ENCODE measurements at regions not wholly inside any gene's neighbourhood (a gene's known extent, or its start where the extent isn't known, plus 50 kb on each side); places are given as distances from the start of the nearest gene placed in this dataset.

- intact Hi-C loops (cut with DNase I), result no loop called here
- no peak for DNase-seq (ENCODE audit: low spot score)
These were observed 213.7 kb downstream of the TMEM38B start for GRCh38 chr9:105908069-105908468.

- intact Hi-C loops (cut with DNase I), result no loop called here
- no peak for DNase-seq (ENCODE audit: low spot score)
These were observed 217.0 kb downstream of the TMEM38B start for GRCh38 chr9:105911104-105911911.

GRCh38 chr9:105912157-105912862, 218.0 kb downstream of the TMEM38B start:
- no peak for DNase-seq (ENCODE audit: low spot score)
- intact Hi-C loops (cut with DNase I), result no loop called here

GRCh38 chr9:105912863-105913516, 218.6 kb downstream of the TMEM38B start:
- no peak for DNase-seq (ENCODE audit: low spot score)
- intact Hi-C loops (cut with DNase I), result no loop called here

GRCh38 chr9:105921057-105921726, 226.9 kb downstream of the TMEM38B start:
- intact Hi-C loops (cut with DNase I), result no loop called here
- DNase-seq (ENCODE audit: low spot score), result no peak

- DNase-seq (ENCODE audit: low spot score), result no peak
- intact Hi-C loops (cut with DNase I), result no loop called here
These were observed 234.1 kb downstream of the TMEM38B start for GRCh38 chr9:105928416-105928815.

GRCh38 chr9:105930011-105930627, 235.8 kb downstream of the TMEM38B start:
- intact Hi-C loops (cut with DNase I), result no loop called here
- no peak for DNase-seq (ENCODE audit: low spot score)

- DNase-seq (ENCODE audit: low spot score), result no peak
These were observed 237.9 kb downstream of the TMEM38B start for GRCh38 chr9:105932276-105932675.

GRCh38 chr9:105950448-105950847, 256.1 kb downstream of the TMEM38B start:
- intact Hi-C loops (cut with DNase I), result no loop called here
- DNase-seq (ENCODE audit: low spot score), result no peak

More at GRCh38 chr9:105932276-105932675, 237.9 kb downstream of the TMEM38B start:
- intact Hi-C loops (cut with DNase I), result no loop called here

- no peak for DNase-seq (ENCODE audit: low spot score)
- intact Hi-C loops (cut with DNase I), result no loop called here
These were observed 256.6 kb downstream of the TMEM38B start for GRCh38 chr9:105950894-105951293.

GRCh38 chr9:105954517-105954916, 260.2 kb downstream of the TMEM38B start:
- no peak for DNase-seq (ENCODE audit: low spot score)
- intact Hi-C loops (cut with DNase I), result no loop called here

- intact Hi-C loops (cut with DNase I), result no loop called here
- DNase-seq (ENCODE audit: low spot score), result no peak
These were observed 263.5 kb downstream of the TMEM38B start for GRCh38 chr9:105957830-105958229.

- DNase-seq (ENCODE audit: low spot score), result no peak
- intact Hi-C loops (cut with DNase I), result no loop called here
These were observed 264.2 kb downstream of the TMEM38B start for GRCh38 chr9:105958587-105958986.

GRCh38 chr9:105959531-105959930, 265.2 kb downstream of the TMEM38B start:
- intact Hi-C loops (cut with DNase I), result no loop called here
- DNase-seq (ENCODE audit: low spot score), result no peak

GRCh38 chr9:105963343-105964099, 269.2 kb downstream of the TMEM38B start:
- intact Hi-C loops (cut with DNase I), result no loop called here
- DNase-seq (ENCODE audit: low spot score), result no peak

GRCh38 chr9:105964156-105964555, 269.8 kb downstream of the TMEM38B start:
- DNase-seq (ENCODE audit: low spot score), result no peak
- intact Hi-C loops (cut with DNase I), result no loop called here

GRCh38 chr9:105966834-105967233, 272.5 kb downstream of the TMEM38B start:
- no peak for DNase-seq (ENCODE audit: low spot score)
- intact Hi-C loops (cut with DNase I), result no loop called here

- no peak for DNase-seq (ENCODE audit: low spot score)
- intact Hi-C loops (cut with DNase I), result no loop called here
These were observed 272.9 kb downstream of the TMEM38B start for GRCh38 chr9:105967248-105967647.

- intact Hi-C loops (cut with DNase I), result no loop called here
- DNase-seq (ENCODE audit: low spot score), result no peak
These were observed 273.5 kb downstream of the TMEM38B start for GRCh38 chr9:105967797-105968196.
